C1 segment of cervical spinal cord (tissue), 14 donors: ENCODE measurements at regions not wholly inside any gene's neighbourhood (a gene's known extent, or its start where the extent isn't known, plus 50 kb on each side); places are given as distances from the start of the nearest gene placed in this dataset.

Experiments
- DNase-seq, 14 donors: peaks; one replicate each; lab custom pipeline; 2025; lab: John Stamatoyannopoulos, UW

GRCh38 chr6:92538275-92538674 is 881.1 kb downstream of the EPHA7 start:
- DNase-seq: no peak

GRCh38 chr6:92534109-92534508 is 885.2 kb downstream of the EPHA7 start:
- no peak for DNase-seq

GRCh38 chr6:92522589-92522988 is 896.8 kb downstream of the EPHA7 start:
- DNase-seq: no peak

- no peak for DNase-seq
Measured at GRCh38 chr6:92521553-92521952, 897.8 kb downstream of the EPHA7 start.

GRCh38 chr6:92510137-92510536 is 909.2 kb downstream of the EPHA7 start:
- no peak for DNase-seq

- no peak for DNase-seq
Measured at GRCh38 chr6:92507552-92507951, 911.8 kb downstream of the EPHA7 start.

- DNase-seq: no peak
Measured at GRCh38 chr6:92504509-92504908, 914.9 kb downstream of the EPHA7 start.

- no peak for DNase-seq
Measured at GRCh38 chr6:92497281-92497680, 922.1 kb downstream of the EPHA7 start.

GRCh38 chr6:92496527-92496926 is 922.8 kb downstream of the EPHA7 start:
- DNase-seq: no peak

- DNase-seq: no peak
Measured at GRCh38 chr6:92495242-92495641, 924.1 kb downstream of the EPHA7 start.

GRCh38 chr6:92485487-92485886 is 933.9 kb downstream of the EPHA7 start:
- no peak for DNase-seq

- no peak for DNase-seq
Measured at GRCh38 chr6:92479831-92480230, 939.5 kb downstream of the EPHA7 start.

- no peak for DNase-seq
Measured at GRCh38 chr6:92473056-92473455, 946.3 kb downstream of the EPHA7 start.

- DNase-seq: no peak
Measured at GRCh38 chr6:92469186-92469828, 950.1 kb downstream of the EPHA7 start.

GRCh38 chr6:92468066-92468465 is 951.3 kb downstream of the EPHA7 start:
- no peak for DNase-seq

- no peak for DNase-seq
Measured at GRCh38 chr6:92460133-92460532, 959.2 kb downstream of the EPHA7 start.

GRCh38 chr6:92459606-92460005 is 959.8 kb downstream of the EPHA7 start:
- no peak for DNase-seq

GRCh38 chr6:92446052-92446451 is 973.3 kb downstream of the EPHA7 start:
- no peak for DNase-seq

- DNase-seq: no peak
Measured at GRCh38 chr6:92433911-92434310, 985.4 kb downstream of the EPHA7 start.

- DNase-seq: no peak
Measured at GRCh38 chr6:92431502-92431901, 987.9 kb downstream of the EPHA7 start.

GRCh38 chr6:92428448-92428847 is 990.9 kb downstream of the EPHA7 start:
- DNase-seq: no peak

GRCh38 chr6:92427453-92427852 is 991.9 kb downstream of the EPHA7 start:
- DNase-seq: no peak

- no peak for DNase-seq
Measured at GRCh38 chr6:92415656-92416055, 1003.7 kb downstream of the EPHA7 start.

GRCh38 chr6:92408350-92408749 is 1011.0 kb downstream of the EPHA7 start:
- DNase-seq: no peak
